Fibroblast of lung (primary cell): ENCODE measurements at regions not wholly inside any gene's neighbourhood (a gene's known extent, or its start where the extent isn't known, plus 50 kb on each side); places are given as distances from the start of the nearest gene placed in this dataset.
A peak's percentile ranks its signal among the peaks of the same experiment; 100 is the strongest.

ENCODE experiments used
- DNase-seq, 2 donors: peaks; one replicate each; pipeline versions ENCODE4 v3.0.0 to v3.0.0-alpha.2; 2010; ENCODE audit warnings: low read depth in 2 of 2
- H2AFZ ChIP-seq: 2 replicates; pipeline ENCODE4 v1.5.1; 2012; ENCODE audit warnings: low read length, control low read depth, inconsistent platforms
- H3K27ac ChIP-seq: 2 replicates; pipeline ENCODE4 v1.5.1; 2011; ENCODE audit warnings: low read length, control low read depth; ENCODE audit not compliant: insufficient read depth
- H3K27me3 ChIP-seq: 2 replicates; pipeline ENCODE4 v1.5.1; 2011; ENCODE audit warnings: mild to moderate bottlenecking, low read length; ENCODE audit not compliant: control insufficient read depth, insufficient read depth
- H3K36me3 ChIP-seq: 2 replicates; pipeline ENCODE4 v1.5.1; 2011; ENCODE audit warnings: low read length; ENCODE audit not compliant: control insufficient read depth, insufficient read depth
- H3K4me1 ChIP-seq: 2 replicates; pipeline ENCODE4 v1.5.1; 2011; ENCODE audit warnings: low read length; ENCODE audit not compliant: control insufficient read depth, insufficient read depth; ENCODE audit errors: extremely low read depth
- H3K4me2 ChIP-seq: 2 replicates; pipeline ENCODE4 v1.5.1; 2011; ENCODE audit warnings: low read length, control low read depth; ENCODE audit not compliant: insufficient read depth; ENCODE audit errors: extremely low read depth
- H3K4me3 ChIP-seq, 4 experiments: fragments of 200-600 bp in 1 of 4; sonication (generic) in 1 of 4; replicated peaks in 1 of 4; 2 replicates each; pipeline ENCODE4 v1.5.1; 2011 to 2016; ENCODE audit warnings: low read length in 4 of 4, low read depth in 3 of 4, mild to moderate bottlenecking in 3 of 4, control low read depth in 2 of 4, inconsistent platforms in 1 of 4, mixed read lengths in 1 of 4; ENCODE audit not compliant: insufficient read depth in 1 of 4; ENCODE audit errors: control extremely low read depth in 1 of 4
- H3K79me2 ChIP-seq: 2 replicates; pipeline ENCODE4 v1.5.1; 2012; ENCODE audit warnings: mild to moderate bottlenecking, low read length, inconsistent platforms; ENCODE audit not compliant: control insufficient read depth, insufficient read depth
- H3K9ac ChIP-seq: 2 replicates; pipeline ENCODE4 v1.5.1; 2011; ENCODE audit warnings: mild to moderate bottlenecking, low read length, control low read depth; ENCODE audit not compliant: insufficient read depth
- H3K9me3 ChIP-seq: 2 replicates; pipeline ENCODE4 v1.5.1; 2012; ENCODE audit warnings: low read depth, low read length; ENCODE audit not compliant: control insufficient read depth, insufficient read depth
- H4K20me1 ChIP-seq: 2 replicates; pipeline ENCODE4 v1.5.1; 2011; ENCODE audit warnings: low read length; ENCODE audit not compliant: control insufficient read depth, insufficient read depth; ENCODE audit errors: extremely low read depth
- CTCF ChIP-seq, 2 donors: IDR thresholded peaks in 1 of 2; conservative IDR thresholded peaks in 1 of 2; 1 replicate in 1 of 2; 2 replicates in 1 of 2; pipeline ENCODE4 v1.5.1; 2011 to 2012; ENCODE audit warnings: low read length in 2 of 2, control low read depth in 1 of 2, inconsistent platforms in 1 of 2, low read depth in 1 of 2, mild to moderate bottlenecking in 1 of 2
- EZH2 ChIP-seq: IDR thresholded peaks from 2 replicates; pipeline ENCODE4 v1.5.1; 2012; ENCODE audit warnings: low read length, control low read depth, mild to moderate bottlenecking; ENCODE audit errors: missing control alignments

- no peaks in the 10 kb centered on the region for H3K79me2 ChIP-seq
- H3K4me3 ChIP-seq = no peak overlapping the region
- peaks cover 10% of the 10 kb centered on the region for H3K4me1 ChIP-seq
- H3K9me3 ChIP-seq = no peaks in the 10 kb centered on the region
- no peaks in the 10 kb centered on the region for H4K20me1 ChIP-seq
- no peaks in the 10 kb centered on the region for H3K36me3 ChIP-seq
- TF ChIP-seq CTCF (conservative IDR thresholded peaks at IDR 0.05 in 1 of 2, IDR thresholded peaks at IDR 0.05 in 1 of 2; ENCODE audit: low read depth in 1 of 2, low read length in 2 of 2) = no peak
- no peak for TF ChIP-seq EZH2
- no peak overlapping the region for H2AFZ ChIP-seq
- no peaks in the 10 kb centered on the region for H3K27me3 ChIP-seq
- no peak overlapping the region for H3K4me2 ChIP-seq
- peak in 1 of 2 donors; percentile 26 for DNase-seq
- H3K27ac ChIP-seq = no peak overlapping the region
- H3K9ac ChIP-seq = no peak overlapping the region
These were observed 306.9 kb upstream of the NT5C1B start for GRCh38 chr2:18896125-18896764.

GRCh38 chr2:18891600-18892345 lies 302.4 kb upstream of the NT5C1B start:
- Histone ChIP-seq H4K20me1 (no peaks in the 10 kb centered on the region), H3K4me3 (no peak overlapping the region), H2AFZ (no peak overlapping the region), H3K27ac (no peak overlapping the region), H3K36me3 (no peaks in the 10 kb centered on the region), H3K27me3 (no peaks in the 10 kb centered on the region), H3K9ac (no peak overlapping the region), H3K4me2 (peak overlapping the region; percentile 30), H3K4me1 (peaks cover 6% of the 10 kb centered on the region), H3K79me2 (no peaks in the 10 kb centered on the region), H3K9me3 (no peaks in the 10 kb centered on the region)
- DNase-seq = peak in 1 of 2 donors; percentile 18
- TF ChIP-seq EZH2 = no peak
- TF ChIP-seq CTCF (conservative IDR thresholded peaks at IDR 0.05 in 1 of 2, IDR thresholded peaks at IDR 0.05 in 1 of 2; ENCODE audit: low read depth in 1 of 2, low read length in 2 of 2) = no peak

DNA sequence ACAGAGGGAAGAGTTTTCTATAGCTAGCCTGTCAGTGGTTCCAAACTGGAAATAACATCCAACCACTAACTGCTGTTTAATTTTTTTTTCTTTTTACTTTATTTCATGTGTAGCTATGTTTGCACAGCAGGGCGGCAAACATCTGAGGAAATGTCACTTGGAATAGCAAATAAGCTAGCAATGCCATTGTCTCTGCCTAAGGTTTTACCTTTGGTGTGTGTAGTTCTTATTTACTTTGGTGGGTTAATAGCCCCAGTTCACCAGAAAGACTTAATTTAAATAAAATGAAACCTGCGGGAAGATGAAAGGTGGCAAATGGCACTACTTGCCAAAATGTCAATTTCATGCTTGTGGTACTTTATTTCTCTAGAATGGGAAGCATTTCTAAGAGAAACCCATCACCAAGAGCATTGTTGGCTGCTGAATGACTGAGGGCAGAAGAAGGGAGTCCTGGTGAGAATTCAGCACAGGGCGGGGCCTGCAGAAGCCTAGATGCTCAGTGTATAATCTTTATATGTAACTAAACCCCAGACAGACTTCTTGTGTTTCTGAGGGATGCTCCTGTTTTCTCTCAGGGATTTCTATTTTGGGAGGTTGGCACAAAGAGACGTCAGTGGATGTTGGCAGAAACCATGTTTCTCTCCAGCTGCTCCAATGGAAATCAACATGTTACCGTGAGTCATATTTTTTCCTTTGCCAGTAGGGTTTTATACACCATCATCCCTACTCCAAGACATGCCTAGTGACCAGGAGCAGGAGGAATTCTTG lies 300.4 kb upstream of the NT5C1B start:
- H3K4me3 ChIP-seq = no peak overlapping the region
- no peak for DNase-seq
- H4K20me1 ChIP-seq = no peaks in the 10 kb centered on the region
- H3K4me2 ChIP-seq = no peak overlapping the region
- no peak overlapping the region for H3K9ac ChIP-seq
- H3K4me1 ChIP-seq = no peaks in the 10 kb centered on the region
- H2AFZ ChIP-seq = no peak overlapping the region
- TF ChIP-seq EZH2 = no peak
- no peak for TF ChIP-seq CTCF (conservative IDR thresholded peaks at IDR 0.05 in 1 of 2, IDR thresholded peaks at IDR 0.05 in 1 of 2; ENCODE audit: low read depth in 1 of 2, low read length in 2 of 2)
- no peaks in the 10 kb centered on the region for H3K9me3 ChIP-seq
- no peaks in the 10 kb centered on the region for H3K79me2 ChIP-seq
- no peak overlapping the region for H3K27ac ChIP-seq
- H3K36me3 ChIP-seq = no peaks in the 10 kb centered on the region
- no peaks in the 10 kb centered on the region for H3K27me3 ChIP-seq
